SKM-1 treated with dmso at 0.1 percent for 144 hours (cell line): ENCODE measurements at regions not wholly inside any gene's neighbourhood (a gene's known extent, or its start where the extent isn't known, plus 50 kb on each side); places are given as distances from the start of the nearest gene placed in this dataset.

ENCODE experiments used
- DNase-seq: peaks from one replicate; lab custom pipeline; 2025; ENCODE audit not compliant: unreplicated experiment; lab: John Stamatoyannopoulos, UW

GRCh38 chr5:58074717-58075116, 385.2 kb downstream of the PLK2 start:
- DNase-seq: no peak

- DNase-seq: no peak
Measured at GRCh38 chr5:58074222-58074621, 385.7 kb downstream of the PLK2 start.

- no peak for DNase-seq
Measured at GRCh38 chr5:58073243-58073642, 386.6 kb downstream of the PLK2 start.

GRCh38 chr5:58072300-58072965, 387.5 kb downstream of the PLK2 start:
- DNase-seq: no peak

- no peak for DNase-seq
Measured at GRCh38 chr5:58071566-58071965, 388.3 kb downstream of the PLK2 start.

GRCh38 chr5:58069846-58070245, 390.0 kb downstream of the PLK2 start:
- no peak for DNase-seq

- no peak for DNase-seq
Measured at GRCh38 chr5:58069016-58069705, 390.7 kb downstream of the PLK2 start.

- no peak for DNase-seq
Measured at GRCh38 chr5:58066557-58066956, 393.3 kb downstream of the PLK2 start.

GRCh38 chr5:58066076-58066475, 393.8 kb downstream of the PLK2 start:
- DNase-seq: no peak

GRCh38 chr5:58064801-58065200, 395.1 kb downstream of the PLK2 start:
- DNase-seq: no peak

- DNase-seq: no peak
Measured at GRCh38 chr5:58060996-58061395, 398.9 kb downstream of the PLK2 start.

- no peak for DNase-seq
Measured at GRCh38 chr5:58057324-58057723, 402.6 kb downstream of the PLK2 start.

GRCh38 chr5:58056546-58056945, 403.3 kb downstream of the PLK2 start:
- no peak for DNase-seq

GRCh38 chr5:58054018-58054417, 405.9 kb downstream of the PLK2 start:
- no peak for DNase-seq

GRCh38 chr5:58048954-58049353, 410.9 kb downstream of the PLK2 start:
- DNase-seq: no peak

GRCh38 chr5:58048185-58048925, 411.5 kb downstream of the PLK2 start:
- no peak for DNase-seq

- no peak for DNase-seq
Measured at GRCh38 chr5:58046371-58046770, 413.5 kb downstream of the PLK2 start.

- no peak for DNase-seq
Measured at GRCh38 chr5:58044166-58044565, 415.7 kb downstream of the PLK2 start.

- no peak for DNase-seq
Measured at GRCh38 chr5:58043032-58043945, 416.6 kb downstream of the PLK2 start.

- DNase-seq: no peak
Measured at GRCh38 chr5:58041884-58042283, 418.0 kb downstream of the PLK2 start.

GRCh38 chr5:58040846-58041245, 419.0 kb downstream of the PLK2 start:
- DNase-seq: no peak
